GM12875 (cell line): ENCODE measurements at regions not wholly inside any gene's neighbourhood (a gene's known extent, or its start where the extent isn't known, plus 50 kb on each side); places are given as distances from the start of the nearest gene placed in this dataset.

ENCODE experiments used
- H3K4me3 ChIP-seq: one replicate; pipeline ENCODE4 v1.5.1; 2011; ENCODE audit warnings: low read depth, low read length, control low read depth
- TF ChIP-seq, protein P1 (sequence below): IDR thresholded peaks from 2 replicates; pipeline ENCODE4 v1.5.1; 2011; ENCODE audit warnings: low read depth, mild to moderate bottlenecking, control low read depth, inconsistent platforms, low read length, moderate library complexity, borderline replicate concordance; ENCODE audit not compliant: insufficient read depth

DNA sequence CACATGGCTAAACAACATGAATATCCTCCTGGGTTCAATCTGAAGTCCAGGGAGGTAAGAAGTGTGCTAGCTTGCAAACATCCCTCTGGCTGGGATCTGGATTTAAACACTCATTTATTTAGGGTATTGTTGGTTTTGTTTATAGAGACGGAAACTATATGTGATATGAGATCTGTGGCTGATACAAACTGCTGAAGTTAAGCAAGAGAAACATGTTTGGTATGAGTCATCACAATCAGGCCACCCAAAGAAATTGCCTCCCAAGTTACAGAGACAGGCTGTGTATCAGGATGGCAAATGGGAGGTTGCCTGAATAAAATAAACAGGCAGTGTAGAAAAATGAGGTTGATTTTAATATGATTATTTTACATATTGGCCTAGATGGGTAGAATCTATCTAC lies 562.1 kb downstream of the IGSF11 start:
- no peak overlapping the region for H3K4me3 ChIP-seq
- TF ChIP-seq, protein P1, sequence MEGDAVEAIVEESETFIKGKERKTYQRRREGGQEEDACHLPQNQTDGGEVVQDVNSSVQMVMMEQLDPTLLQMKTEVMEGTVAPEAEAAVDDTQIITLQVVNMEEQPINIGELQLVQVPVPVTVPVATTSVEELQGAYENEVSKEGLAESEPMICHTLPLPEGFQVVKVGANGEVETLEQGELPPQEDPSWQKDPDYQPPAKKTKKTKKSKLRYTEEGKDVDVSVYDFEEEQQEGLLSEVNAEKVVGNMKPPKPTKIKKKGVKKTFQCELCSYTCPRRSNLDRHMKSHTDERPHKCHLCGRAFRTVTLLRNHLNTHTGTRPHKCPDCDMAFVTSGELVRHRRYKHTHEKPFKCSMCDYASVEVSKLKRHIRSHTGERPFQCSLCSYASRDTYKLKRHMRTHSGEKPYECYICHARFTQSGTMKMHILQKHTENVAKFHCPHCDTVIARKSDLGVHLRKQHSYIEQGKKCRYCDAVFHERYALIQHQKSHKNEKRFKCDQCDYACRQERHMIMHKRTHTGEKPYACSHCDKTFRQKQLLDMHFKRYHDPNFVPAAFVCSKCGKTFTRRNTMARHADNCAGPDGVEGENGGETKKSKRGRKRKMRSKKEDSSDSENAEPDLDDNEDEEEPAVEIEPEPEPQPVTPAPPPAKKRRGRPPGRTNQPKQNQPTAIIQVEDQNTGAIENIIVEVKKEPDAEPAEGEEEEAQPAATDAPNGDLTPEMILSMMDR: no peak

GRCh38 chr3:118473343-118473742 lies 561.3 kb downstream of the IGSF11 start:
- TF ChIP-seq, protein P1: no peak
- no peak overlapping the region for H3K4me3 ChIP-seq

DNA sequence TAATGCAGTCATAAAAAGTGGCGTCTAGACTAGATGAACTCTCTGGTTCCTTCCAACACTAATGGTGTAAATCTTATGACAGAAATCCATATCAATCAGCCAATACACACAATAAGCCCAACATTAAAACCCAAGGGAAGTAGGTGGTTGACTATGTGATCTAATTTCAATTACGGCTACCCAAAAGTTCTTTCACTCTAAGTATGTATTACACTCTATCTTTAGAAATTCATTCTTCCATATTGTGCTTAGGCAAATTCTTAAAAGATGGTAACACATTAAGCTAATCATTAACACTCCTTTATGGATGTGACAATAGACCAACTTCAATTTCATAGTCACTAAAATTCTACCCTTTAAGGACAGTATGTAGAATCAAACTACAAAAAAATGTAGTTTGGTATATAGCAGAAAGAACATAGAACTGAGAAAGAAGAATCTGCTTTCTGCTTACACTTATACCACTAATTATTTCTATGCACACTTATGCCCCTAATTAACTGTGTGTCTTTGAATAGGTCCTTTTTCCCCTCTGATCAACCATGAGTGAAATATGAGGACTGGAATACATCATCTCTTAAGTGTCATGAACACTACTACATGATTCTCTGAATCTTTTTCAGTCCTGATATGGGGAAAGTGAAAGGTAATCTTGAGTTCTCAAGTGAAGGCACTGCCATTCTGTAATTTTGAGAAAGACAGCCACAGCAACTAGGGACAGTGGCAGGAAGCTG lies 557.6 kb downstream of the IGSF11 start:
- no peak overlapping the region for H3K4me3 ChIP-seq
- TF ChIP-seq, protein P1: no peak

DNA sequence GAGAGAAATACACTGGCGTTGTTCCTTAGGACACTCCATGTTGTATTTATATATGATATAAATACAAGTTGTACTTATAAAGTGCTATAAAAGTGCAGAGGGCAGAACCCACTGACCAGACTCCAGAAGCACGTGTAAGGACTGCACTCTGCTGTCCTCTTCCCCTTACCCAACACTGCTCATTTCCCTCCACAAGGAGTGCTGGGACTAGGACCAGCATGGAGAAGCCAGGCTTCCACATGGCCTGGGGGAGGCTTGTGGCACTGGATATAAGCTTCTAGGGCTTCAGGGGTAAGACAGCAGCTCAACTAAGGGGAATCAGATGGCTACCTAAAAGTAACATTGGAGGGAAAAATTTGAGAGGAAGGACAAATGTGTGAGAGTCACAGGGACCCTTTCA lies 556.9 kb downstream of the IGSF11 start:
- TF ChIP-seq, protein P1: no peak
- H3K4me3 ChIP-seq: no peak overlapping the region

GRCh38 chr3:118478706-118479276 lies 555.9 kb downstream of the IGSF11 start:
- TF ChIP-seq, protein P1: no peak
- H3K4me3 ChIP-seq: no peak overlapping the region

DNA sequence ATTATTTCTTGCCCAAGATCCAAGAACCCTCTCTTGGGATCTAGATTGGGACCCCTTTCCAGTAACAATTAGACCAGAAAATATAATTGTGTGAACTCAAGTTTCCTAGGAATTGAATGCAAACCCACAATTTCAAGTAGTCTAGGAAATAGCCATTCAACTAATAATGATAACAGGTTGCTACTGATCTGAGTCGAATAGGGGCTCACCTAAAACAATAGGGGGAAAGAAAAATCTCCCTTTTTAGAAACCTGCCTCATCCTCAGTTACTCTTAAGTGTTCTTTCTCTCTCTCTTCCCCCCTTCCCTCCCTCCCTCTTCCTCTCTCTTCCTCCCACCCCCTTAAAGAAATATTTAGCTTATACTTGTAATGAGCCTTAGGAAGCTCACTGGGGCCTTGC lies 555.3 kb downstream of the IGSF11 start:
- TF ChIP-seq, protein P1: no peak
- H3K4me3 ChIP-seq: no peak overlapping the region

DNA sequence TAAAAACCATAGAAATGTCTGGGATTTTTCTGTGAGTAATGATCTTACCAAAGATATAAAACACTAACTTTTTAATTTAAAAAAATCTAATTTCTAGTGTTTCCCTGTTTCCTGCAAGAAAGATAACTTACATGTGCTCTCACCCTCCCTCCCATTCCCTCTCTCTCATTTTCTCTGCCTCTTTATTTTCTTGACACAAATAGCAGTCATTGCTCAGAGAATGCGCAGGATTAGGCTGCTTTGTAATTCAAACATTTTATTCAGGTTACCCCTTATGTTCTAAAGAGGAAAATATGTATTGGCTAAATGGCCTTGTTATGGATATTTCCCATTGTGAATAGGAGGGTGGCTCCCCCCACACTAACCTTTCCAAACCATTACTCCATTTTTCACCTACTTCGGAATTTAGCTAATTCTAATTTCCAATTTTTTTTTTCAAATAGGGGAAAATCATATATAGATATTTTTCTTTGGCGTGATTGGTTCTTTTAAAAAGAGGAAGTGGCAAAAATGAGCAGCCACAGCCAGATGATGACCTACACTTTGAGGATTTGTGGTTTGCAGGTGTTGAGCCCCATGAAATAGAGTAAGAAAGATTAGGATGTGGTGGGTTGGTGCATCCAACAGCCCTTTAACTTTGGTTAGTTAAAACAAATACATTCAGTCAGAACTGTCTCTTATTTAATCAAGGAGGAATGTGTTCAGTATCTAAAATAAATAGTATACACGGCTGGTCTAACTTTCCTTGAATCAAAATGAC lies 554.4 kb downstream of the IGSF11 start:
- H3K4me3 ChIP-seq: no peak overlapping the region
- TF ChIP-seq, protein P1: no peak
